ENCODE measurements at regions not wholly inside any gene's neighbourhood (a gene's known extent, or its start where the extent isn't known, plus 50 kb on each side); places are given as distances from the start of the nearest gene placed in this dataset.
"Not testable (repeated sequence)": the region's sequence is repeated elsewhere in the genome, so short reads cannot be mapped to it uniquely, and the experiment has no call there.

GRCh38 chr14:105911006-105911847 is 384.8 kb downstream of the TMEM121 start:
- WGBS (ENCODE audit: insufficient coverage, low lambda C conversion rate): no CpG with 5 or more reads among the region's 18 CpGs
- H3K4me1 ChIP-seq (ENCODE audit: control insufficient read depth, insufficient read depth, low read length): no peaks in the 10 kb centered on the region
- H3K36me3 ChIP-seq (ENCODE audit: control insufficient read depth, insufficient read depth, low read length): no peaks in the 10 kb centered on the region
- H3K27ac ChIP-seq (ENCODE audit: low read length): no peak overlapping the region
- no peak overlapping the region for H3K4me3 ChIP-seq (ENCODE audit: low read length)
- H3K9me3 ChIP-seq (ENCODE audit: control insufficient read depth, low read depth, low read length): peaks cover 31% of the 10 kb centered on the region
- no peak for DNase-seq
- no peaks in the 10 kb centered on the region for H3K27me3 ChIP-seq (ENCODE audit: control insufficient read depth, insufficient read depth, low read length)

GRCh38 chr14:105911848-105912292 is 385.5 kb downstream of the TMEM121 start:
- peaks cover 31% of the 10 kb centered on the region for H3K9me3 ChIP-seq (ENCODE audit: control insufficient read depth, low read depth, low read length)
- WGBS (ENCODE audit: insufficient coverage, low lambda C conversion rate): no CpG with 5 or more reads among the region's 8 CpGs
- not testable (repeated sequence) for H3K4me3 ChIP-seq (ENCODE audit: low read length); H3K4me1 ChIP-seq (ENCODE audit: control insufficient read depth, insufficient read depth, low read length); H3K27ac ChIP-seq (ENCODE audit: low read length); H3K27me3 ChIP-seq (ENCODE audit: control insufficient read depth, insufficient read depth, low read length); H3K36me3 ChIP-seq (ENCODE audit: control insufficient read depth, insufficient read depth, low read length); DNase-seq

- Histone ChIP-seq H3K36me3 (ENCODE audit: control insufficient read depth, insufficient read depth, low read length) (no peaks in the 10 kb centered on the region), H3K4me1 (ENCODE audit: control insufficient read depth, insufficient read depth, low read length) (no peaks in the 10 kb centered on the region), H3K27ac (ENCODE audit: low read length) (no peak overlapping the region), H3K4me3 (ENCODE audit: low read length) (no peak overlapping the region), H3K27me3 (ENCODE audit: control insufficient read depth, insufficient read depth, low read length) (no peaks in the 10 kb centered on the region), H3K9me3 (ENCODE audit: control insufficient read depth, low read depth, low read length) (peaks cover 28% of the 10 kb centered on the region)
- no peak for DNase-seq
- no CpG with 5 or more reads among the region's 11 CpGs for WGBS (ENCODE audit: insufficient coverage, low lambda C conversion rate)
These were observed 386.3 kb downstream of the TMEM121 start for GRCh38 chr14:105912641-105913180.

GRCh38 chr14:105913221-105913620 is 386.8 kb downstream of the TMEM121 start:
- no peak overlapping the region for H3K27ac ChIP-seq (ENCODE audit: low read length)

GRCh38 chr14:105913861-105914260 is 387.5 kb downstream of the TMEM121 start:
- Histone ChIP-seq H3K4me1 (ENCODE audit: control insufficient read depth, insufficient read depth, low read length) (no peaks in the 10 kb centered on the region), H3K4me3 (ENCODE audit: low read length) (no peak overlapping the region), H3K27ac (ENCODE audit: low read length) (no peak overlapping the region), H3K36me3 (ENCODE audit: control insufficient read depth, insufficient read depth, low read length) (no peaks in the 10 kb centered on the region), H3K27me3 (ENCODE audit: control insufficient read depth, insufficient read depth, low read length) (no peaks in the 10 kb centered on the region), H3K9me3 (ENCODE audit: control insufficient read depth, low read depth, low read length) (peaks cover 28% of the 10 kb centered on the region)
- no CpG with 5 or more reads among the region's 5 CpGs for WGBS (ENCODE audit: insufficient coverage, low lambda C conversion rate)
- DNase-seq: no peak

More at GRCh38 chr14:105913221-105913620, 386.8 kb downstream of the TMEM121 start:
- Histone ChIP-seq H3K4me1 (ENCODE audit: control insufficient read depth, insufficient read depth, low read length) (no peaks in the 10 kb centered on the region), H3K4me3 (ENCODE audit: low read length) (no peak overlapping the region), H3K9me3 (ENCODE audit: control insufficient read depth, low read depth, low read length) (peaks cover 28% of the 10 kb centered on the region), H3K36me3 (ENCODE audit: control insufficient read depth, insufficient read depth, low read length) (no peaks in the 10 kb centered on the region), H3K27me3 (ENCODE audit: control insufficient read depth, insufficient read depth, low read length) (no peaks in the 10 kb centered on the region)
- DNase-seq: no peak
- no CpG with 5 or more reads among the region's 9 CpGs for WGBS (ENCODE audit: insufficient coverage, low lambda C conversion rate)

GRCh38 chr14:105914281-105914680 is 387.9 kb downstream of the TMEM121 start:
- H3K27me3 ChIP-seq (ENCODE audit: control insufficient read depth, insufficient read depth, low read length); DNase-seq; H3K36me3 ChIP-seq (ENCODE audit: control insufficient read depth, insufficient read depth, low read length); H3K4me1 ChIP-seq (ENCODE audit: control insufficient read depth, insufficient read depth, low read length); H3K4me3 ChIP-seq (ENCODE audit: low read length); H3K27ac ChIP-seq (ENCODE audit: low read length): not testable (repeated sequence)
- WGBS (ENCODE audit: insufficient coverage, low lambda C conversion rate): no CpG with 5 or more reads among the region's 12 CpGs
- H3K9me3 ChIP-seq (ENCODE audit: control insufficient read depth, low read depth, low read length): peaks cover 27% of the 10 kb centered on the region

GRCh38 chr14:105914738-105915385 is 388.5 kb downstream of the TMEM121 start:
- Histone ChIP-seq H3K27ac (ENCODE audit: low read length) (no peak overlapping the region), H3K4me1 (ENCODE audit: control insufficient read depth, insufficient read depth, low read length) (no peaks in the 10 kb centered on the region), H3K27me3 (ENCODE audit: control insufficient read depth, insufficient read depth, low read length) (no peaks in the 10 kb centered on the region), H3K9me3 (ENCODE audit: control insufficient read depth, low read depth, low read length) (peaks cover 27% of the 10 kb centered on the region), H3K4me3 (ENCODE audit: low read length) (no peak overlapping the region), H3K36me3 (ENCODE audit: control insufficient read depth, insufficient read depth, low read length) (no peaks in the 10 kb centered on the region)
- no peak for DNase-seq
- no CpG with 5 or more reads among the region's 8 CpGs for WGBS (ENCODE audit: insufficient coverage, low lambda C conversion rate)

- not testable (repeated sequence) for H3K27me3 ChIP-seq (ENCODE audit: control insufficient read depth, insufficient read depth, low read length); H3K27ac ChIP-seq (ENCODE audit: low read length); DNase-seq; H3K36me3 ChIP-seq (ENCODE audit: control insufficient read depth, insufficient read depth, low read length); H3K4me1 ChIP-seq (ENCODE audit: control insufficient read depth, insufficient read depth, low read length); H3K4me3 ChIP-seq (ENCODE audit: low read length)
- peaks cover 26% of the 10 kb centered on the region for H3K9me3 ChIP-seq (ENCODE audit: control insufficient read depth, low read depth, low read length)
- WGBS (ENCODE audit: insufficient coverage, low lambda C conversion rate): 67% methylated on average over 1 of the region's 3 CpGs
These were observed 389.2 kb downstream of the TMEM121 start for GRCh38 chr14:105915546-105915945.

- H3K9me3 ChIP-seq (ENCODE audit: control insufficient read depth, low read depth, low read length): peaks cover 34% of the 10 kb centered on the region
- not testable (repeated sequence) for H3K27me3 ChIP-seq (ENCODE audit: control insufficient read depth, insufficient read depth, low read length); H3K4me1 ChIP-seq (ENCODE audit: control insufficient read depth, insufficient read depth, low read length); H3K36me3 ChIP-seq (ENCODE audit: control insufficient read depth, insufficient read depth, low read length); H3K27ac ChIP-seq (ENCODE audit: low read length); H3K4me3 ChIP-seq (ENCODE audit: low read length); DNase-seq
- no CpG with 5 or more reads among the region's 20 CpGs for WGBS (ENCODE audit: insufficient coverage, low lambda C conversion rate)
These were observed 391.0 kb downstream of the TMEM121 start for GRCh38 chr14:105917136-105917932.

- H3K27ac ChIP-seq (ENCODE audit: low read length): no peak overlapping the region
- H3K4me3 ChIP-seq (ENCODE audit: low read length): no peak overlapping the region
- peaks cover 34% of the 10 kb centered on the region for H3K9me3 ChIP-seq (ENCODE audit: control insufficient read depth, low read depth, low read length)
- H3K27me3 ChIP-seq (ENCODE audit: control insufficient read depth, insufficient read depth, low read length): no peaks in the 10 kb centered on the region
- no CpG with 5 or more reads among the region's 10 CpGs for WGBS (ENCODE audit: insufficient coverage, low lambda C conversion rate)
- H3K4me1 ChIP-seq (ENCODE audit: control insufficient read depth, insufficient read depth, low read length): no peaks in the 10 kb centered on the region
- no peak for DNase-seq
- no peaks in the 10 kb centered on the region for H3K36me3 ChIP-seq (ENCODE audit: control insufficient read depth, insufficient read depth, low read length)
These were observed 391.6 kb downstream of the TMEM121 start for GRCh38 chr14:105917933-105918436.

Measured in large intestine (tissue), 3 donors.